GM23338 (cell line): ENCODE measurements at regions not wholly inside any gene's neighbourhood (a gene's known extent, or its start where the extent isn't known, plus 50 kb on each side); places are given as distances from the start of the nearest gene placed in this dataset.

Source experiments
- ATAC-seq: fragments of 200-7000 bp; cut with Tn5 transposase; 3 replicates; pipeline ENCODE4 v1.9.1; 2020
- DNase-seq: peaks from one replicate; pipeline ENCODE4 v3.0.0-alpha.2; 2015; ENCODE audit warnings: low spot score
- H2AFZ ChIP-seq: fragments of 200-600 bp; sonication (generic); 2 replicates; pipeline ENCODE4 v1.8.0; 2016; ENCODE audit warnings: antibody characterized with exemption, mild to moderate bottlenecking, moderate library complexity
- H3F3A ChIP-seq: fragments of 200-600 bp; sonication (generic); replicated peaks from 2 replicates; pipeline ENCODE4 v1.8.0; 2017; ENCODE audit warnings: antibody characterized with exemption, mixed run types, low read depth
- H3K27ac ChIP-seq: fragments of 200-600 bp; sonication (generic); 2 replicates; pipeline ENCODE4 v1.6.1; 2016; ENCODE audit warnings: low read depth
- H3K27me3 ChIP-seq: fragments of 200-600 bp; sonication (generic); 2 replicates; pipeline ENCODE4 v1.8.0; 2016; ENCODE audit warnings: mild to moderate bottlenecking, mixed run types, moderate library complexity; ENCODE audit not compliant: insufficient read depth
- H3K36me3 ChIP-seq: fragments of 200-600 bp; sonication (generic); 2 replicates; pipeline ENCODE4 v1.8.0; 2016; ENCODE audit warnings: mild to moderate bottlenecking; ENCODE audit not compliant: insufficient read depth
- H3K4me1 ChIP-seq: fragments of 200-600 bp; sonication (generic); 2 replicates; pipeline ENCODE4 v1.8.0; 2016; ENCODE audit warnings: mild to moderate bottlenecking, moderate library complexity; ENCODE audit not compliant: insufficient read depth
- H3K4me2 ChIP-seq: fragments of 200-600 bp; sonication (generic); 2 replicates; pipeline ENCODE4 v1.7.1; 2017; ENCODE audit warnings: mixed run types
- H3K4me3 ChIP-seq: fragments of 200-600 bp; sonication (generic); 2 replicates; pipeline ENCODE4 v1.6.1; 2016; ENCODE audit warnings: mixed run types
- H3K79me2 ChIP-seq: fragments of 200-600 bp; sonication (generic); replicated peaks from 2 replicates; pipeline ENCODE4 v1.8.0; 2017; ENCODE audit warnings: mild to moderate bottlenecking; ENCODE audit not compliant: insufficient read depth
- H3K9me2 ChIP-seq: fragments of 200-600 bp; sonication (generic); 2 replicates; pipeline ENCODE4 v1.8.0; 2017; ENCODE audit not compliant: insufficient read depth
- H4K20me1 ChIP-seq: fragments of 200-600 bp; sonication (generic); replicated peaks from 2 replicates; pipeline ENCODE4 v1.8.0; 2017; ENCODE audit warnings: mild to moderate bottlenecking; ENCODE audit not compliant: insufficient read depth
- H3K27ac Mint-ChIP-seq: 2 replicates; pipeline ENCODE4 v1.8.0; 2020; ENCODE audit warnings: inconsistent platforms, mild to moderate bottlenecking, moderate library complexity, mixed read lengths
- H3K27me3 Mint-ChIP-seq: 3 replicates; pipeline ENCODE4 v1.8.0; 2022; ENCODE audit warnings: low read depth, mild to moderate bottlenecking, moderate library complexity, mixed read lengths, inconsistent platforms; ENCODE audit not compliant: insufficient read depth, poor library complexity
- H3K36me3 Mint-ChIP-seq: 3 replicates; pipeline ENCODE4 v1.8.0; 2021; ENCODE audit warnings: low read depth, mild to moderate bottlenecking, inconsistent platforms, moderate library complexity, mixed read lengths
- H3K4me1 Mint-ChIP-seq: 3 replicates; pipeline ENCODE4 v1.8.0; 2020; ENCODE audit warnings: mild to moderate bottlenecking, inconsistent platforms, mixed read lengths
- H3K4me3 Mint-ChIP-seq: 3 replicates; pipeline ENCODE4 v1.8.0; 2021; ENCODE audit warnings: moderate library complexity, mild to moderate bottlenecking, inconsistent platforms, mixed read lengths
- H3K9me3 Mint-ChIP-seq: 3 replicates; pipeline ENCODE4 v1.8.0; 2020; ENCODE audit warnings: moderate library complexity, mild to moderate bottlenecking, inconsistent platforms, mixed read lengths
- CREB1 ChIP-seq: fragments of 250-450 bp; sonication (Bioruptor Pico); IDR thresholded peaks from 2 replicates; pipeline ENCODE4 v1.5.0; 2020; ENCODE audit warnings: low read depth, mild to moderate bottlenecking, moderate library complexity
- EZH2 ChIP-seq: fragments of 200-600 bp; sonication (generic); IDR thresholded peaks from one replicate; pipeline ENCODE4 v1.8.0; 2017; ENCODE audit warnings: antibody characterized with exemption, mild to moderate bottlenecking, low read depth; ENCODE audit not compliant: unreplicated experiment
- EZH2phosphoT487 ChIP-seq: fragments of 200-600 bp; sonication (generic); IDR thresholded peaks from one replicate; pipeline ENCODE4 v1.8.1; 2018; ENCODE audit warnings: antibody characterized with exemption; ENCODE audit not compliant: unreplicated experiment
- JUNB ChIP-seq: IDR thresholded peaks from one replicate; pipeline ENCODE4 v1.6.1; 2016; ENCODE audit warnings: antibody characterized with exemption; ENCODE audit not compliant: unreplicated experiment
- NANOG ChIP-seq: IDR thresholded peaks from 2 replicates; pipeline ENCODE4 v1.6.1; 2016; ENCODE audit warnings: antibody characterized with exemption, borderline replicate concordance
- POLR2AphosphoS5 ChIP-seq: IDR thresholded peaks from 2 replicates; pipeline ENCODE4 v1.6.1; 2016; ENCODE audit warnings: antibody characterized with exemption, low read depth
- STAT1 ChIP-seq: IDR thresholded peaks from one replicate; pipeline ENCODE4 v1.6.1; 2016; ENCODE audit warnings: antibody characterized with exemption; ENCODE audit not compliant: unreplicated experiment
- ZNF114 ChIP-seq: fragments of 250-450 bp; sonication (Bioruptor Pico); IDR thresholded peaks from 2 replicates; pipeline ENCODE4 v1.5.0; 2020; ENCODE audit warnings: mild to moderate bottlenecking, moderate library complexity
- ZNF331 ChIP-seq: fragments of 250-450 bp; sonication (Bioruptor Pico); IDR thresholded peaks from 2 replicates; pipeline ENCODE4 v1.5.0; 2020; ENCODE audit warnings: low read depth, mild to moderate bottlenecking, moderate library complexity
- ZNF462 ChIP-seq: fragments of 250-450 bp; sonication (Bioruptor Pico); IDR thresholded peaks from 2 replicates; pipeline ENCODE4 v1.5.0; 2020; ENCODE audit warnings: mild to moderate bottlenecking, moderate library complexity
- TF ChIP-seq, protein P1 (sequence below): IDR thresholded peaks from one replicate; pipeline ENCODE4 v1.6.1; 2018; ENCODE audit warnings: antibody characterized with exemption; ENCODE audit not compliant: unreplicated experiment
- TF ChIP-seq, protein P2 (sequence below), 2 experiments: fragments of 200-600 bp in 1 of 2; sonication (generic) in 1 of 2; conservative IDR thresholded peaks; 2 replicates each; pipeline versions ENCODE4 v1.5.1 to v1.6.1; 2016 to 2017; ENCODE audit warnings: antibody characterized with exemption in 2 of 2, low read depth in 2 of 2, mild to moderate bottlenecking in 2 of 2, moderate library complexity in 1 of 2

DNA sequence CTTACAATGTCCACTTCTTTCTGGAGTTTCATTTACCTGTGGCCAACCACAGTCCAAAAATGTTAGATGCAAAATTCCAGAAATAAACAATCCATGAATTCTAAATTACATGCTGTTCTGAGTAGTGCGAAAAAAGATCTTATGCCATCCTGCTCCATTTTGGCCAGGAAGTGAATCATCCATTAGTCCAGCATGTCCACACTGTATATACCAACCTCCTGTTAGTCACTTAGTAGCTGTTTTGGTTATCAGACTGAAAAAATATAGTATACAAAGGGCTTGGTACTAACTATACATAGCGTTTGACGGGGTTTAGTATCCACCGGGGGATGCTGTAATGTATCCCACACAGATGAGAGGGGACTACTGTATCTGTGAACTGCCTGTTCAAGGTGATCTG, 618.0 kb upstream of the ARGLU1 start (continued):
- no peak for TF ChIP-seq ZNF462 (CRISPR knock-in tag)
- no peak for TF ChIP-seq ZNF331 (CRISPR knock-in tag)
- no peak for TF ChIP-seq CREB1 (CRISPR knock-in tag)
- TF ChIP-seq EZH2: no peak

- H3K9me2 ChIP-seq: no peaks in the 10 kb centered on the region
- no peaks in the 10 kb centered on the region; the same call in 2 of the 3 replicates for H3K4me1 Mint-ChIP-seq
- no peak overlapping the region for H3K4me3 Mint-ChIP-seq
- no peak overlapping the region for H2AFZ ChIP-seq
- no peak for TF ChIP-seq EZH2phosphoT487
- TF ChIP-seq STAT1: no peak
- TF ChIP-seq JUNB: no peak
- TF ChIP-seq POLR2AphosphoS5: no peak
- no peak for TF ChIP-seq CREB1 (CRISPR knock-in tag)
- TF ChIP-seq, protein P1, sequence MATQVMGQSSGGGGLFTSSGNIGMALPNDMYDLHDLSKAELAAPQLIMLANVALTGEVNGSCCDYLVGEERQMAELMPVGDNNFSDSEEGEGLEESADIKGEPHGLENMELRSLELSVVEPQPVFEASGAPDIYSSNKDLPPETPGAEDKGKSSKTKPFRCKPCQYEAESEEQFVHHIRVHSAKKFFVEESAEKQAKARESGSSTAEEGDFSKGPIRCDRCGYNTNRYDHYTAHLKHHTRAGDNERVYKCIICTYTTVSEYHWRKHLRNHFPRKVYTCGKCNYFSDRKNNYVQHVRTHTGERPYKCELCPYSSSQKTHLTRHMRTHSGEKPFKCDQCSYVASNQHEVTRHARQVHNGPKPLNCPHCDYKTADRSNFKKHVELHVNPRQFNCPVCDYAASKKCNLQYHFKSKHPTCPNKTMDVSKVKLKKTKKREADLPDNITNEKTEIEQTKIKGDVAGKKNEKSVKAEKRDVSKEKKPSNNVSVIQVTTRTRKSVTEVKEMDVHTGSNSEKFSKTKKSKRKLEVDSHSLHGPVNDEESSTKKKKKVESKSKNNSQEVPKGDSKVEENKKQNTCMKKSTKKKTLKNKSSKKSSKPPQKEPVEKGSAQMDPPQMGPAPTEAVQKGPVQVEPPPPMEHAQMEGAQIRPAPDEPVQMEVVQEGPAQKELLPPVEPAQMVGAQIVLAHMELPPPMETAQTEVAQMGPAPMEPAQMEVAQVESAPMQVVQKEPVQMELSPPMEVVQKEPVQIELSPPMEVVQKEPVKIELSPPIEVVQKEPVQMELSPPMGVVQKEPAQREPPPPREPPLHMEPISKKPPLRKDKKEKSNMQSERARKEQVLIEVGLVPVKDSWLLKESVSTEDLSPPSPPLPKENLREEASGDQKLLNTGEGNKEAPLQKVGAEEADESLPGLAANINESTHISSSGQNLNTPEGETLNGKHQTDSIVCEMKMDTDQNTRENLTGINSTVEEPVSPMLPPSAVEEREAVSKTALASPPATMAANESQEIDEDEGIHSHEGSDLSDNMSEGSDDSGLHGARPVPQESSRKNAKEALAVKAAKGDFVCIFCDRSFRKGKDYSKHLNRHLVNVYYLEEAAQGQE: no peak
- TF ChIP-seq EZH2: no peak
- TF ChIP-seq ZNF114 (CRISPR knock-in tag): no peak
- no peak for TF ChIP-seq NANOG
- TF ChIP-seq ZNF331 (CRISPR knock-in tag): no peak
- TF ChIP-seq, protein P2, sequence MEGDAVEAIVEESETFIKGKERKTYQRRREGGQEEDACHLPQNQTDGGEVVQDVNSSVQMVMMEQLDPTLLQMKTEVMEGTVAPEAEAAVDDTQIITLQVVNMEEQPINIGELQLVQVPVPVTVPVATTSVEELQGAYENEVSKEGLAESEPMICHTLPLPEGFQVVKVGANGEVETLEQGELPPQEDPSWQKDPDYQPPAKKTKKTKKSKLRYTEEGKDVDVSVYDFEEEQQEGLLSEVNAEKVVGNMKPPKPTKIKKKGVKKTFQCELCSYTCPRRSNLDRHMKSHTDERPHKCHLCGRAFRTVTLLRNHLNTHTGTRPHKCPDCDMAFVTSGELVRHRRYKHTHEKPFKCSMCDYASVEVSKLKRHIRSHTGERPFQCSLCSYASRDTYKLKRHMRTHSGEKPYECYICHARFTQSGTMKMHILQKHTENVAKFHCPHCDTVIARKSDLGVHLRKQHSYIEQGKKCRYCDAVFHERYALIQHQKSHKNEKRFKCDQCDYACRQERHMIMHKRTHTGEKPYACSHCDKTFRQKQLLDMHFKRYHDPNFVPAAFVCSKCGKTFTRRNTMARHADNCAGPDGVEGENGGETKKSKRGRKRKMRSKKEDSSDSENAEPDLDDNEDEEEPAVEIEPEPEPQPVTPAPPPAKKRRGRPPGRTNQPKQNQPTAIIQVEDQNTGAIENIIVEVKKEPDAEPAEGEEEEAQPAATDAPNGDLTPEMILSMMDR (conservative IDR thresholded peaks at IDR 0.05; ENCODE audit: low read depth in 2 of 2): no peak
- H3F3A ChIP-seq: no peaks in the 10 kb centered on the region
- H4K20me1 ChIP-seq: no peaks in the 10 kb centered on the region
- DNase-seq: no peak
- H3K36me3 Mint-ChIP-seq: no peaks in the 10 kb centered on the region
- no peaks in the 10 kb centered on the region for H3K27me3 Mint-ChIP-seq
- H3K27ac Mint-ChIP-seq: no peak overlapping the region
- H3K27ac ChIP-seq: no peak overlapping the region
- H3K36me3 ChIP-seq: no peaks in the 10 kb centered on the region
- no peaks in the 10 kb centered on the region for H3K27me3 ChIP-seq
- no peaks in the 10 kb centered on the region; the same call in 2 of the 3 replicates for H3K9me3 Mint-ChIP-seq
- no peak for ATAC-seq
- H3K4me2 ChIP-seq: no peak overlapping the region
- H3K79me2 ChIP-seq: no peaks in the 10 kb centered on the region
- H3K4me1 ChIP-seq: no peaks in the 10 kb centered on the region
- H3K4me3 ChIP-seq: no peak overlapping the region
Measured at GRCh38 chr13:107170270-107170931, 602.5 kb upstream of the ARGLU1 start.
